Activated naive CD8-positive, alpha-beta T cell treated with anti-CD3 and anti-CD28 coated beads for 36 hours (primary cell): ENCODE measurements at regions not wholly inside any gene's neighbourhood (a gene's known extent, or its start where the extent isn't known, plus 50 kb on each side); places are given as distances from the start of the nearest gene placed in this dataset.

ENCODE experiments used
- DNase-seq: peaks from one replicate; pipeline ENCODE4 v3.0.0; 2021
- H3K27ac Mint-ChIP-seq: one replicate; pipeline ENCODE4 v1.8.0; 2022; ENCODE audit warnings: mild to moderate bottlenecking, moderate library complexity, mixed read lengths
- H3K27me3 Mint-ChIP-seq: one replicate; pipeline ENCODE4 v1.8.0; 2022; ENCODE audit warnings: mild to moderate bottlenecking, mixed read lengths
- H3K36me3 Mint-ChIP-seq: one replicate; pipeline ENCODE4 v1.8.0; 2021; ENCODE audit warnings: mild to moderate bottlenecking, mixed read lengths
- H3K4me1 Mint-ChIP-seq: one replicate; pipeline ENCODE4 v1.8.0; 2021; ENCODE audit warnings: mixed read lengths
- H3K4me3 Mint-ChIP-seq: one replicate; pipeline ENCODE4 v1.8.0; 2022; ENCODE audit warnings: mild to moderate bottlenecking, moderate library complexity, mixed read lengths
- H3K9me3 Mint-ChIP-seq: one replicate; pipeline ENCODE4 v1.8.0; 2022; ENCODE audit warnings: mixed read lengths

- Mint-ChIP-seq H3K9me3 (no peaks in the 10 kb centered on the region), H3K36me3 (no peaks in the 10 kb centered on the region), H3K4me1 (no peaks in the 10 kb centered on the region), H3K27me3 (no peaks in the 10 kb centered on the region), H3K4me3 (no peak overlapping the region), H3K27ac (no peak overlapping the region)
- DNase-seq: no peak
Observed at GRCh38 chr7:36088966-36089365, 64.1 kb upstream of the EEPD1 start.

GRCh38 chr7:36090976-36091873 is 61.8 kb upstream of the EEPD1 start:
- Mint-ChIP-seq H3K27me3 (no peaks in the 10 kb centered on the region), H3K4me3 (no peak overlapping the region), H3K36me3 (no peaks in the 10 kb centered on the region), H3K4me1 (no peaks in the 10 kb centered on the region), H3K27ac (no peak overlapping the region), H3K9me3 (no peaks in the 10 kb centered on the region)
- no peak for DNase-seq

- no peak for DNase-seq
- H3K4me1 Mint-ChIP-seq: no peaks in the 10 kb centered on the region
- H3K9me3 Mint-ChIP-seq: no peaks in the 10 kb centered on the region
- no peaks in the 10 kb centered on the region for H3K36me3 Mint-ChIP-seq
- no peaks in the 10 kb centered on the region for H3K27me3 Mint-ChIP-seq
- H3K27ac Mint-ChIP-seq: no peak overlapping the region
- no peak overlapping the region for H3K4me3 Mint-ChIP-seq
Observed at GRCh38 chr7:36091874-36092176, 61.2 kb upstream of the EEPD1 start.

- no peaks in the 10 kb centered on the region for H3K36me3 Mint-ChIP-seq
- no peak overlapping the region for H3K4me3 Mint-ChIP-seq
- H3K9me3 Mint-ChIP-seq: no peaks in the 10 kb centered on the region
- H3K27me3 Mint-ChIP-seq: no peaks in the 10 kb centered on the region
- DNase-seq: no peak
- no peaks in the 10 kb centered on the region for H3K4me1 Mint-ChIP-seq
- no peak overlapping the region for H3K27ac Mint-ChIP-seq
Observed at GRCh38 chr7:36092221-36092771, 60.8 kb upstream of the EEPD1 start.

GRCh38 chr7:36096460-36097095 is 56.5 kb upstream of the EEPD1 start:
- no peak for DNase-seq
- Mint-ChIP-seq H3K27ac (no peak overlapping the region), H3K27me3 (no peaks in the 10 kb centered on the region), H3K36me3 (no peaks in the 10 kb centered on the region), H3K4me3 (no peak overlapping the region), H3K4me1 (no peaks in the 10 kb centered on the region), H3K9me3 (no peaks in the 10 kb centered on the region)

GRCh38 chr7:36098096-36098495 is 55.0 kb upstream of the EEPD1 start:
- no peak for DNase-seq
- Mint-ChIP-seq H3K36me3 (no peaks in the 10 kb centered on the region), H3K27ac (no peak overlapping the region), H3K9me3 (no peaks in the 10 kb centered on the region), H3K27me3 (no peaks in the 10 kb centered on the region), H3K4me3 (no peak overlapping the region), H3K4me1 (no peaks in the 10 kb centered on the region)

- H3K4me3 Mint-ChIP-seq: no peak overlapping the region
- no peaks in the 10 kb centered on the region for H3K4me1 Mint-ChIP-seq
- H3K9me3 Mint-ChIP-seq: no peaks in the 10 kb centered on the region
- no peaks in the 10 kb centered on the region for H3K27me3 Mint-ChIP-seq
- no peak for DNase-seq
- H3K36me3 Mint-ChIP-seq: no peaks in the 10 kb centered on the region
- no peak overlapping the region for H3K27ac Mint-ChIP-seq
Observed at GRCh38 chr7:36100226-36100625, 52.8 kb upstream of the EEPD1 start.

- H3K4me1 Mint-ChIP-seq: no peaks in the 10 kb centered on the region
- H3K4me3 Mint-ChIP-seq: no peak overlapping the region
- no peaks in the 10 kb centered on the region for H3K27me3 Mint-ChIP-seq
- no peaks in the 10 kb centered on the region for H3K9me3 Mint-ChIP-seq
- no peak for DNase-seq
- H3K36me3 Mint-ChIP-seq: no peaks in the 10 kb centered on the region
- H3K27ac Mint-ChIP-seq: no peak overlapping the region
Observed at GRCh38 chr7:36100634-36101033, 52.4 kb upstream of the EEPD1 start.
